ENCODE measurements at regions not wholly inside any gene's neighbourhood (a gene's known extent, or its start where the extent isn't known, plus 50 kb on each side); places are given as distances from the start of the nearest gene placed in this dataset.

DNA sequence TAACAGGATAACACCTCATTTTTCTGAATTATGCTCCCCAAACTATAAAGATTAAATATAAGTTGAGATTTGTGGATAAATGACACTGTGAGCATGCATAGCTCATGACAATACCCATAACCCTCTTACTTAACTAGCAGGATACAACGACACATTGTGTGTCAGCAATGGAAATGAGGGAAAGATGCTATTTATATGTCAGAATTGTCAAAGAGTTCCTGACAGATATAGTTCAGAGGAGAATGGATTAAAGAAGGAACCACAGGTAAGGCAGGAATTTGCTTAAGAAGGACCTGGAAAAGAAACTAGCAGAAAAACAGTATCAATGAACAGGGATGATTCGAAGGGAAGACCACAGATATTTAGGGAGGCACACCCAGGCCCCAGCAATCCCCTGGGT lies 591.0 kb downstream of the DHX35 start:
- TF ChIP-seq, protein P1, sequence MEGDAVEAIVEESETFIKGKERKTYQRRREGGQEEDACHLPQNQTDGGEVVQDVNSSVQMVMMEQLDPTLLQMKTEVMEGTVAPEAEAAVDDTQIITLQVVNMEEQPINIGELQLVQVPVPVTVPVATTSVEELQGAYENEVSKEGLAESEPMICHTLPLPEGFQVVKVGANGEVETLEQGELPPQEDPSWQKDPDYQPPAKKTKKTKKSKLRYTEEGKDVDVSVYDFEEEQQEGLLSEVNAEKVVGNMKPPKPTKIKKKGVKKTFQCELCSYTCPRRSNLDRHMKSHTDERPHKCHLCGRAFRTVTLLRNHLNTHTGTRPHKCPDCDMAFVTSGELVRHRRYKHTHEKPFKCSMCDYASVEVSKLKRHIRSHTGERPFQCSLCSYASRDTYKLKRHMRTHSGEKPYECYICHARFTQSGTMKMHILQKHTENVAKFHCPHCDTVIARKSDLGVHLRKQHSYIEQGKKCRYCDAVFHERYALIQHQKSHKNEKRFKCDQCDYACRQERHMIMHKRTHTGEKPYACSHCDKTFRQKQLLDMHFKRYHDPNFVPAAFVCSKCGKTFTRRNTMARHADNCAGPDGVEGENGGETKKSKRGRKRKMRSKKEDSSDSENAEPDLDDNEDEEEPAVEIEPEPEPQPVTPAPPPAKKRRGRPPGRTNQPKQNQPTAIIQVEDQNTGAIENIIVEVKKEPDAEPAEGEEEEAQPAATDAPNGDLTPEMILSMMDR (IDR thresholded peaks at IDR 0.05): no peak
- no peak for TF ChIP-seq POLR2A (IDR thresholded peaks at IDR 0.05)
